ENCODE measurements at regions not wholly inside any gene's neighbourhood (a gene's known extent, or its start where the extent isn't known, plus 50 kb on each side); places are given as distances from the start of the nearest gene placed in this dataset.
"Not testable (repeated sequence)": the region's sequence is repeated elsewhere in the genome, so short reads cannot be mapped to it uniquely, and the experiment has no call there.

DNA sequence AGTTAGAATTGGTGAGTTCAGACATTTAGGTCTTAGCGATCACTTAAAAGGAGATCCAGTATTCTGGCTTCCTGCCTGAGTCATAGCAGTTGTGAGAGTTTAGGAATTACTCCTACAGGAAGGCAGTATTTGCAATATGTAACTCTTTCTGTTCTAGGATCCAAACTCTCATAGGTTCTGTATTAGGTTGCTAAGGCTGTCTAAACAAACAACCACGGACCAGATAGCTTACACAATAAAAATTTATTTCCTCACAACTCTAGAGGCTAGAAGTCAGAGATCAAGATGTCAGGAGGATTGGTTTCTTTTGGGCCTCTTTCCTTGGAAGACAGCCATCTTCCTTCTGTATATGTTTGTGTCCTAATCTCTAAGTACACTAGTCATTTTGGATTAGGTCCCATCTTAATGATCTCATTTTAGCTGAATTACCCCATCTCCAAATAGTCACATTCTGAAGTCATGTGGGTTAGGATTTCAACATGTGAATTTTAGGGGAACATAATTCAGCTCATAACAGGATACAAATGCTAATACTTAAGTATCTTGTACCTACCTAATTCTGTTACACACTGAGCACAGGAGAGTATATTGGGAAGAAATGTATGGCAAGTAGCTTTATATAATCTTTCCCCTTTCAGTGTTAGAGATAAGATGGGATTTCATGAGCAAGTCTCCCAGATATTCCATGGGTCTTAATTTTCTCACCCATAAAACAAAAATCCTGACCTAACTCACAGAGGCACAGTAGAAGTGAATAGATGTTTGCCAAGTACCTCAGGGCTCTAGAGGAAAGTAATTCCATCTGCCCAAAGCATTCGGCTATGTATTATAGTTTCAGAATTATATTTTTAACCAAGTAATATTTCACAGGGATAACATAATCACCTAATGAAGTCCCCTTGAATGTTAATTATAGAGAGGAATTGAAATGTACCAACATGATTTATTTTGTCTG is 144.4 kb downstream of the PTBP2 start:
- no peak for DNase-seq

DNA sequence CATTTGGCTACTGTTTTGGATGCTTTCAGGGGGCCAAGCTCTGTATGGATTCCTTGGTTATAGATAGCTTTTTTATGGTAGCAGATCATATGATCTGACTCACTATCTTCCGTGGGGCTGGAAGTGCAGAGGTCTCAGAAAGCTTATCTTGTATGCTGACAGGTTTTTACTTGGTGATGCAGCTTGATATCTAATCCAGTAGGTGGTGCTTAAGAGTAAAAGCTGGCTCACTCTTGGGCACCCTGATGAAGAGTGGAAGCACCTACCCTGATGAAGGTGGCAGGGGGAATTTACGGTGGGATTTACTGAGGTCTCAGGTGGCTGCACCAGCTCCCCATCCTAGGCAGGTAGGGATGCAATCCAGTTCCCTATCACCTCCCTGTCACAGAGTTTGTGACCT is 151.2 kb downstream of the PTBP2 start:
- DNase-seq: no peak

DNA sequence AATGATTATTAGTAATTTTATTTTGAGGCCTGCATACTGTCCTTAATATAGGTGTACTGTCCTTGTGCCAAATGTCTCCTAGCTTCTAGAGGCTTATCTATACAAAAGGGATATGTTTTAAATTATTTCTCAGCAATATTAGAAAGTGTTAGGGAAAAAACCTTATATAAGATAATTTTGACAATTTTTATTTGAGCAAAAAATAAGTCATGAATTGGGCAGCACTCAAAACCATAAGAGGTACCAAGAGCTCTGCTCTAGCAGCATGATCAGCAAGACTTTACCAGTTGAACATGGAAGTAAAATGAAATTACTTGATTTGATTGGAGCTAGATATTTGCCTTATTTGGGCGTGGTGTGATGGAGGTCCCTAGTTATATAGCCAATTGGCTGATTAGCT is 157.1 kb downstream of the PTBP2 start:
- DNase-seq: no peak

DNA sequence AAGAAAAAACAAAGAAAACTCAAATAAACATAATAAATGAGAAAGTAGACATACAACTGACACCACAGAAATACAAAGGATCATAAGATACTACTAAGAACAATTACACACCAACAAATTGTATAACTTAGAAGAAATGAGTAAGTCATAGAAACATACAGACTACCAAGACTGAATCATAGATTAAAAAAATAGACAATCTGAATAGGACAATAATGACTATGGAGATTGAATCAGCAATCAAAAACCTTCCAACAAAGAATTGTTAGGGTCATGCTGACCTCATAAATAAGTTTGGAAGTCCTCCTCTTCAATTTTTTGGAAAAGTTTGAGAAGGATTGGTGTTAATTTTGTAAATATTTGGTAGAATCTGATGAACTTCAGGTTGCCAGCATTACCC is 159.0 kb downstream of the PTBP2 start:
- DNase-seq: no peak

DNA sequence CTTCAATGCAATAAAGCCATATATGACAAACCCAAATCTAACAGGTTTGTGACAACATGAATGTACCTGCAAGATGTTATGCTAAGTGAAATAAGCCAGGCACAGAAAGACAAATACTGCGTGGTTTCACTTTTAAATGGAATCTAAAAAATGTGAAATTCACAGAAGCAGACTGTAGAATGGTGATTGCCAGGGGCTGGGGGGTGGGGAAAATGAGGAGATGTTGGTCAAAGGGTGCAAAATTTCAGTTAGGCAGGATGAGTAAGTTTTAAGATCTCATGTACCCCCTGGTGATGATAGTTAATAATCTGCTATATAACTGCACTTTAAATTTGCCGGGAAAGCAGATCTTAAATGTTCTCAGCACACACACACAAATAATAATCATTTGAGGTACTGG is 160.5 kb downstream of the PTBP2 start:
- no peak for DNase-seq

DNA sequence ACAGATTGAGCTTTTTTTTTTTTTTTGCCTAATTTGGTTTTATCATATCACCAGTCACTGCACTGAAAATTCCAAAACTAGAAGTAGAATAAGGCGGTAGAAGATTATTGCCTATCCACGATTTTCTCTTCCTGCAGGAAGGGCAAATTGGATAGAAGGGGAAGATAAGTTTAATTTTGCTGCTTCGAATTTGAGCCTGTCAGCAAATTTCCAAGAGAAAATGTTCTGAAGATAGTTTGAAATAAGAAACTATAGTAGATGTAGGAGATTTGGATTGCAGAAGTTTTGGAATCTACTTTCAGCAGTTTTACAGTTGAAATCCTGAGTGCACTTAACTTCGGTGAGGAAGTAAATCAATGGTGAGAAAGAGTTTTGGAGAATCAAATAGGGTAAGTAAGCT is 164.9 kb downstream of the PTBP2 start:
- DNase-seq: no peak

DNA sequence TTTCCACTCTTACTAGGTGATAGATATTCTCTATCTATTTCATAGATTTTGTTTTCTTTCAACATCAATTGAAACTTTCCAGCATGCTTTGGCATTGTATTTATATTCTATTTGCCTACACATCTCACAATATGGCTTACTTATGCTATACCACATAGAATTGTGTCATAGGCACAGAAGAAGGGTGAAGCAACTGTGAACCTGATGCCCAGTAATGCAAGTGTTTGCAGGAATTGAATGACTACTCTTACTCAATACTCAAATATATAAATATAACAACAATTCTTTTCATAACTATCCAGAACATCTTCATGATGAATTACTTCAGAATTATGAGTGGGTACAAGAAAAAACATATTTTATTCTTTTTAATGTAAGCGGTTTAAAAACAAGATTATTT is 165.9 kb downstream of the PTBP2 start:
- DNase-seq: no peak

DNA sequence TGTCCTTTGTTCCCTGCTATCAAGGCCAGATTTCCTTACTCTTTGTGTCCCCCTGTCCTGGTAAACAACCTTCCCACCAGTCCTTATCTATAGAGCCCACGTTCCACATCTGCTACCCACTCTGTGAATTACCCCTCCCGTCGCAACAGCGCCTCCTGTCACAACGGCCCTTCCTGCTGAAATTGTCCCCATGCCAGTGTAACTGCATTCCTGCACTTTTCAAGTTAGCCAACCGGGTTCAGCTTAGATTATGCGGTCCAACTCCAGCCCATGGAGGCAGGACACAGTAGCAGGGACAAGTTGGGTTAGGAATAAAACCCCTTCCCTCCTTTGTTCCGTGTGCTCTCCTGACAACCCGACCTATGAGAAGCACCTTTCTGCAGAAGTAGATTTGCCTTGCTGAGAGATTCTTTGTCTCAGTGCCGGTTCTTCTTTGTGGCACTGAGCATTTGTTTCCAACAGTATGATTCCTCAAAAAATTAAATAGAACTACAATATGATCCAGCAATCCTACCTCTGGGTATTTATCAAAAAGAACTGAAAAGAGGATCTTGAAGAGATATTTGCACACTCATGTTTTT is 180.3 kb downstream of the PTBP2 start:
- no peak for DNase-seq

DNA sequence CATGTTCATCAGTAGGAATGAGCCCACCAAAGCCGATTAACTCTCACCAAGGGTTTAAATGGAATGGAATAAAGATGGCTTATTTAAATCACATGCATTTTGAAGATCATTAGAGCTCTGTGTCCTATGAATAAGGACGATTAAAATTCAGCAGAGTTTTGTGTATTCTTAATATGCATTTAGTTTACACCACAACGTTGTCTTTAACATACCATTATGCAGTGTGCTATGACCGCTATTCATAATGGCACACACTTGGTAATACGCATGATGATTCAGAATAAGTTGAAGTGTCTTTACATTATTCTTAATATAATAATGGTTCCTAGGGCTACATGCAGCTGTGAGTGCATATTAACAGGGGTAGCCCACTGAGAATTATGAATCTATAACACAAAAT is 190.7 kb downstream of the PTBP2 start:
- no peak for DNase-seq

DNA sequence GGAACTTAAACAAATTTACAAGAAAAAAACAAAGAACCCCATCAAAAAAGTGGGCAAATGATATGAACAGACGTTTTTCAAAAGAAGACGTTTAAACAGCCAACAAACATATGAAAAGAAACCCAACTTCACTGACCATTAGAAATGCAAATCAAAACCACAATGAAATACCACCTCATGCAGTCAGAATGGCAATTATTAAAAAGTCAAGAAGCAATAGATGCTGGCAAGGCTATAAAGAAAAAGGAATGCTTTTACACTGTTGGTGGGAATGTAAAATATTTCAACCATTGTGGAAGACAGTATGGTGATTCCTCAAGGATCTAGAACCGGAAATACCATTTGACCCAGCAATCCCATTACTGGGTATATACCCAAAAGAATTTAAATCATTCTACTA is 194.1 kb downstream of the PTBP2 start:
- DNase-seq: not testable (repeated sequence)

DNA sequence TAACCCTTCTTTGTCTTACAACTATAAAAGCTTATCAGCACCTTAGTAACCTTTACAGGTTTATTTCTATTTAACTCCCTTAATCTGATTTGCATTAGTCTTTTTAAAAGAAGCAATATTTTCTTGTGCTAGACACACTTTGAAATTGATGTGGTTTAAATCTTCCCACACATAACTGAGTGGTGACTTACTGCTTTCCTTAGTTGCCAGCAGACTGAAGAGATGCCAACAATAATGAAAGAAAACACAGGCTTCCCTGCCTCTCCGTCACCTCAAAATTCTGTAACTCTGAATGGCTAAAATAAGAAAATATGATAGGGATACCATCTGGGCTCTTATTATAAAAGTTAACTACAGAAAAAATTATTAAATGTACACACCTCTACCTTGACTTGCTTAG is 196.8 kb downstream of the PTBP2 start:
- DNase-seq: no peak

DNA sequence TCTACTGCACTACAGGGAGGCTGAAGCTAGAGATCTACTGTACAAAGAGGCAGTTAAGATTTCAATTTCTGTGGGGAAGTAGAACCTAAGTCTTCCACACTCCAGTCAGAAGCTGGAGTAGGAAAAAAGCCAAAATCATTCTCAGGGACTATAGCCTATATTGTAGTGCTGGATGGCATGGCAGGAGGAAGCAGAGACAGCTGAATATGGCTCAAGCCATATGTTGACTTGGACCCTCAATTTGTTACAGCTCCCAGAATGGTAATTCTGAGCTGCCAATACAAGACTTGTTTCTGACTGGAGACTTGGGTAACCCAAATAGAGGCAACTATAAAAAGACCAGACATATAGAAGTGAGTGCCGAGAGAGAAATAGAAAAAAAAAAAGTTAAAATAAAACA is 200.6 kb downstream of the PTBP2 start:
- no peak for DNase-seq

DNA sequence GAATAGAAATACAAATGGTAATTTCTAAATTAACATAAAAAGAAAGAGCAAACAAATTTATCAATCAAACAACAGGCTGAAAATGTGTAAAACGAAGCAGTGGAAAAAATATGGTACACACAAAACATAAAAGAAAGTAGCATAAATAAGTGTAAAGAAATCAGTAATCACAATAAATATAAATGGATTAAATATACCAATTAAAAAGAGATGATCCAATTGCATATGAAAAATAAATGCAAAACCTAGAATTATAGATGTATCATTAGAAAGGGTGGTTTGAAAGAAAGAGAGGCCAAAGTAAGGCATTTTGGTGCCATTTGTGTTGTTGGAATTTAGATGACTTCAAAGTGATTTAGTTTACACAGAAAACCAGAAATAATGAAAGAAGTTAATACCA is 202.2 kb downstream of the PTBP2 start:
- DNase-seq: no peak

DNA sequence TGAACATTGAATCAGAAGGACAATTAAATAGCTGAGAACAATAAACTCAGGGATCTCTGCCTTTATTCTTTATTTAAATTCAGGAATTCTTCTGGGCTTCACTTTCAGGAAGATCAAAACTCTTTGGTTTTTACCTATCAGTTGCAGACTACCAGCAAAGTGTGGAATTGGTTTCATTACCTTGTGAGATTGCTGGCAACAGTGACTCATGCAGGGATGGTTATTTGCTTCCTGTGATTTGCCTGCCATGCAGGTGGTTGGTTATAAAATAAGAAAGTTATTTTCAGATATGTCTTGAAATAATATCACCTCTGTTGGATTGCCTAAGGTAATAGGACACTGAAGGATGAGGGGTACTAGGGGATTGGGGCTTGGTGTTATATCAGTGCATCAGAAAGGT is 204.6 kb downstream of the PTBP2 start:
- no peak for DNase-seq

DNA sequence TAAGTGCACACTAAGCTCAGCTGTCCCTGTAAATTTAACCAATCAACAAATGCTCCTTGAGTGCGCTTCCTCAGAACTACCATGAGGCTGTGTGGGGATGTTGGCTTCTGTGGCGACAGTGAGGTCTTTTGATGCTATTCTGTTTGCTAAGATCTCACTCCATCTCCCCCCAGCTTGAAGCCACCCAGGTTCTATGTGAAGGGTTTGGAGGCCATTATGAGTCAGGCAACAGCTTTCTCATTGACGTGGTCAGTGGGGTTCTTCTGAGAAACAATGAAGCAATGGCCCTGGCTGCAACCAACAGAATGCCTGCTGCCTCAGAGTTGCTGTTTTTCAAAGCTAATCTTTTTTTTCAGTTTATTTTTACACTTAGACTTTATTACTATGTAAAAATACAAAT is 205.5 kb downstream of the PTBP2 start:
- no peak for DNase-seq

DNA sequence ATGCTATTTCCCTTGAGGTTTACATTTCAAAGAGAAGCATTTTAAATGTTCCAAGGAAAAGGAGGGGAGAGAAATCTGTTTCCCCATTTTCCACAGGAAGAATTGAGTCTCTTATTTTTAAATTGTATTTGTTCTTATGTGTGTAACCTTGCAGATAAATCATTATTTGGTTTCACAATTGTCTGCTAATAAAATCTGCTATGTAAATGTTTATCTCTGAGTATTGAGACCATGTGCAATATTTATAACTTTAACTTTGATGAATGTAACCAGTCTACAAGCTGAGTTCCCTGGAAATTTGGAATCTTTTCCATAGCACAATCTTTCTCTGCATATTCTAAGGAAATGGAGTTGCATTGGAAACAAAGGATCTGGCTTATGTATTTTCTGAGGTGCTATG is 209.6 kb downstream of the PTBP2 start:
- no peak for DNase-seq

DNA sequence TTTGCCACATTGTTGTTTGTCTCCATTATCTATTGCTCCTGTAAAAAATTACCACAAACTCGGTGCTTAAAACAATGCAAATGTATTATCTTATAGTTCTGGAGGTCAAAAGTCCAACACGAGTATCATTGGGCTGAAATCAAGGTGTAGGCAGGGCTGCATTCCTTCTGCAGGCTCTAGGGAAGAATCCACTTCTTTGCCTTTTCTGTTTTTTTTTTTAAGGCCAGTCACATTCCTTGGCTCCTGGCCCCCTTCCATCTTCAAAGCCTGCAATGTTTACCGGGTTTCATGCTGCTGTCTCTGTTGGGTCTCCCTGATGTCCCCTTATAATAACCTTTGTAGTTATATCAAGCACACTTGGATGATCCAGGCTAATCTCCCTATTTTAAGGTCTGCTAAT is 212.7 kb downstream of the PTBP2 start:
- DNase-seq: no peak

DNA sequence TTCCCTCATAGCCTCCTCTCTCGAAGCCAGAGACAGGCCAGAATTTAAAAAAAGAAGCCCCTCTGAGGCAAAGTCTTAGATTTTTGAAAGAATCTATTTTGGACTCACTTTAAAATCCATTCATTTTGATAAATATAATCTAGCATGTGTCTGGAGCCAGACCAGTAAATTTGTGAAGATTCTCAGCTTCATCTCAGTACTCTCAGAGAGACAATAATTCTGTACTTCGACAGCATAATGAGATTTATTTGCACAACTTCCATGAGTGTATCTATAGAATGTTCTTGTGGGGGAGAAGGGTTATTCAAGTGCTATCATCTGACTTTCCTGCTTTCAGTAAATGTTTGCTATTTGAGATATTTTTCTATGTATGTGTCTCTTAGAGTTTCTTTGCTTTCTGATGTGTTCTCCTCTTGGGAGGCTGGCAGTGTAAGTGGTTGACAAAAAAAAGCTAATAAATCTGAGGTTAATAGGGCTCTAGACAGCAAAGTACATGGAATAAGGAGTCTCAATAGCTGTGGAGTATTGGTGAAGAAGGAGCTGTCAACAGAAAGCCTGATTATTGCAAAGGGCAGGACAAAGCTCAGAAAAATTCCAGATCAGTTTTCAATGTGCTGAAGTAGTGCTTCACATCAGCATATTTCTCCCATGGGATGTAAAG is 223.0 kb downstream of the PTBP2 start:
- DNase-seq: no peak

DNA sequence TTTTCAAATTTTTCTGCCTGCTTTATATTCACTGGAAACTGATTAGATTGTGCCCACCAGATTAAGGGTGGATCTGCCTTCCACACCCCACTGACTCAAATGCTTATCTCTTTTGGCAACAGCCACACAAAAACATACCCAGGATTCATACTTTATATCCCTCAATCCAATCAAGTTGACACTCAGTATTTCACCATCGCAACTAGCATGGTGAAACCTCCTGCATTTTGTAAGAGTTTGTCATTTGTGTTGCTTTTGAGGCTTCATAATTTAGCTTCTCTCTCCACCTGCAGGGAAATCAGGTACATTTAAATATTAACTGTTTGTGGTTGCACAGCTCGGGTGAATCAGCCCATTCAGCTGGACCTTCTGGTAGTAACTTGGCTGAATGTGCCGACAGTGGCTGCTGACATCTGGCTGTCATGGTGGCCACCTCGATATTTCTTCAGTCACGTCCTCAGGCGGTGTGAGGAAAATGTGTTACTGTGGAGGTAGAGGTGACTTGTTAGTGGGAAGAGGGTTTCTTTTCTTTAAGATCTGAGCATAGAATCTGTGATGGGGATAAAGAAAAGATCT is 224.0 kb downstream of the PTBP2 start:
- DNase-seq: no peak

DNA sequence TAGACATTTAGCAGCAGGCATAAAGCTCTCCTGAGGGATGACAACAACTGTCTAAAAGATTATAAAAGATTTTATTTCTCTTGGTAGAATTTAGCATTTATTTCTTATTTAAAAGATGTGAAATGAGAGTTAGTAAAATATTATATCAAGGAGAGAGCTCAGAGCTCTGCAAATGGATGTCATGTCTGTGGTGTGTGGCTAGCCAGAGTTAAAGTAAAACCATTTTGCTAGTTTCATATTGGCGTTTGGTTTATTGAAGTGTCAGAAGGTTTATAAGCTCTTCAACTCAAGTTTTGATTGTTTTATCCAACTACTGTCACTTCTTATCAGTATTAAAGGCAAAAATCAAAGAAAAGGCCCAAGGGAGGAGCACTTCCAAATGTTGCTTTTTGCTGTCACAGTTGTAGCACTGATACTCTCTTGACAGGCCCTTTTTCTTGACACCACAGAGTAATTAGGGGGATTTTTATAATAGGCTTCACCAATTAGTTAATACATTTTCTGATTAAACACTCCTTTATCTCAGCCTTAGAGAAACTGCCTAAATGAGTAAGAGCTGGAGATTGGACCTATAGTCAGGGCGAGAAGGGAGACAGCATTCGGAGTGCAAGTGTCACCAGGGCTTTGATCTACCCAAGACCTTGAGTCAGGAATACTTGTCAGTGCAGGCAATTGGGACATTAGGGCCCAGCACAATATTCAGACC is 233.9 kb downstream of the PTBP2 start:
- no peak for DNase-seq

DNA sequence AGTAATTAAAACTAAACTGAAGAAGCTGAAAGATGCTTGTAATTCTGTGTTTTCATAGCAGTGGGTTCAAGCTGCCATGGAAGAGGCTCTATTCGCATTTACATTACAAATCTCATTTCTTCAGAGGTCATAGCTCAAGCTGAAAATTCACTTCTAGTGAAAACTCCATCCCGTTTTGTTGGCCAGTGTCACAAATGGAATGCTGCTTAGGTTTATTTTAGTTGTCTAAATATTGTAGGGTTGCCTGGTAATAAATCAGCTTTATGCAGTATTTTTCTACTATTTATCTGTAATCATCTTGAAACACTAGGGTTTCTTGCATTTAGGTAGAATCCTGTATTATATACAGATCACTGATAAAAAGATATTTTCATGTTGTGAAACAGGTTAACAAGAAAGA is 240.6 kb downstream of the PTBP2 start:
- no peak for DNase-seq

DNA sequence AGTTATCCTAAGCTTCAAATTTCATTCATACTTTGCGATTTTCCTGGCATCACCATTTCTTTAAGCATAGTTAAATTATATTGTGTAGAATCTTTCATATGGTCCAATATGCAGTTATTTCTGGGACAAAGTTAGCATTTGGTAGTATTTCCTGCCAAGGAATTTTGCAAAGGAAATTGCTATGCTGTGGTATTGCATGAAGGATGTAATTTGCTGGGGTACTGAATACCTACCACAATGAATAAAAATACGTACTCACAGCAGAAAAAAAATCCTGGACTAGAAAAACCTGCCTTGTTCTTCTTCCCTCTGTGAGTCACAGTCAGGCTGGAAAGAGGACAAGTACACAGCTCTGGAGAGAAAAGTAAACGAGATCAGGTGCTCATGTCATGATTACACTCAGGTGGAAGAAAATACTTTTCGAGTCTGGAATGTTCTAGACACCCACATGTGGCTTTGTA is 241.2 kb downstream of the PTBP2 start:
- DNase-seq: no peak

DNA sequence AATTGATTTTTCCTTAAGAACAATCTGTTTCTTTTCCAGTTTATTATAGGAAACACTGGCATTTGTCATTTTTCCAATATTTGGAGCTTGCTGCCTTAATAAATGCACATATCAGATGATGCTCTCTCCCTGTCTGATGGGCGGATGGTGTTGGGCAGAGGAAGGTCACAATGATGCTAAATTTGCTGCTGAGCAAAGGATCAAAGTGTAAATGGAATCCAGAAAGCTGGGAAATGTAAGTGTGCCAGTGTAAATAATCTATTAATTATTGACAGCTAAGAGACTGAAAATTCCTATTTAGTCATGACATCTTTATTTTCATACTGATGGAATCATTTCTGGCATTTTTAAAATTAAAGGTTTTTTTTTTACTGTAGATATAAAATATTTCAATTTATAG is 243.2 kb downstream of the PTBP2 start:
- no peak for DNase-seq
